HG03521 (cell line): ENCODE measurements at regions not wholly inside any gene's neighbourhood (a gene's known extent, or its start where the extent isn't known, plus 50 kb on each side); places are given as distances from the start of the nearest gene placed in this dataset.

Experiments
- ATAC-seq: cut with Tn5 transposase; IDR thresholded peaks from one replicate; pipeline ENCODE4 v1.9.1; 2021; ENCODE audit warnings: mild to moderate bottlenecking, moderate library complexity; ENCODE audit not compliant: unreplicated experiment

GRCh38 chr2:9137379-9138150, 69.0 kb upstream of the ASAP2 start:
- no peak for ATAC-seq

- ATAC-seq, result no peak
Measured at GRCh38 chr2:9135822-9136558, 70.6 kb upstream of the ASAP2 start.

- no peak for ATAC-seq
Measured at GRCh38 chr2:9127316-9127715, 79.3 kb upstream of the ASAP2 start.

GRCh38 chr2:9126540-9126939, 80.1 kb upstream of the ASAP2 start:
- no peak for ATAC-seq

- ATAC-seq, result no peak
Measured at GRCh38 chr2:9124231-9124741, 82.3 kb upstream of the ASAP2 start.

- no peak for ATAC-seq
Measured at GRCh38 chr2:9123069-9123468, 83.5 kb upstream of the ASAP2 start.

- no peak for ATAC-seq
Measured at GRCh38 chr2:9122367-9122766, 84.2 kb upstream of the ASAP2 start.

GRCh38 chr2:9118383-9118960, 88.1 kb upstream of the ASAP2 start:
- no peak for ATAC-seq

- no peak for ATAC-seq
Measured at GRCh38 chr2:9115229-9115628, 91.4 kb upstream of the ASAP2 start.

- ATAC-seq, result no peak
Measured at GRCh38 chr2:9114458-9114857, 92.2 kb upstream of the ASAP2 start.

GRCh38 chr2:9113916-9114315, 92.7 kb upstream of the ASAP2 start:
- ATAC-seq, result no peak

- no peak for ATAC-seq
Measured at GRCh38 chr2:9113262-9113661, 93.3 kb upstream of the ASAP2 start.

- ATAC-seq, result no peak
Measured at GRCh38 chr2:9112079-9112721, 94.4 kb upstream of the ASAP2 start.

- ATAC-seq, result no peak
Measured at GRCh38 chr2:9110893-9111569, 95.6 kb upstream of the ASAP2 start.

- ATAC-seq, result no peak
Measured at GRCh38 chr2:9110346-9110884, 96.2 kb upstream of the ASAP2 start.

GRCh38 chr2:9109871-9110270, 96.7 kb upstream of the ASAP2 start:
- no peak for ATAC-seq

GRCh38 chr2:9108210-9108967, 98.2 kb upstream of the ASAP2 start:
- ATAC-seq, result no peak

- ATAC-seq, result no peak
Measured at GRCh38 chr2:9107168-9108025, 99.2 kb upstream of the ASAP2 start.
